ENCODE measurements at regions not wholly inside any gene's neighbourhood (a gene's known extent, or its start where the extent isn't known, plus 50 kb on each side); places are given as distances from the start of the nearest gene placed in this dataset.

GRCh38 chr12:124489915-124490583 lies 77.4 kb downstream of the NCOR2 start:
- no peak for DNase-seq (ENCODE audit: low spot score)

GRCh38 chr12:124489220-124489619 lies 78.2 kb downstream of the NCOR2 start:
- DNase-seq (ENCODE audit: low spot score): no peak

GRCh38 chr12:124488520-124488919 lies 78.9 kb downstream of the NCOR2 start:
- DNase-seq (ENCODE audit: low spot score): no peak

GRCh38 chr12:124487834-124488165 lies 79.6 kb downstream of the NCOR2 start:
- no peak for DNase-seq (ENCODE audit: low spot score)

- peak; percentile 14 for DNase-seq (ENCODE audit: low spot score)
These were observed 80.2 kb downstream of the NCOR2 start for GRCh38 chr12:124487066-124487833.

GRCh38 chr12:124486346-124486963 lies 81.0 kb downstream of the NCOR2 start:
- DNase-seq (ENCODE audit: low spot score): no peak

GRCh38 chr12:124485371-124485770 lies 82.0 kb downstream of the NCOR2 start:
- DNase-seq (ENCODE audit: low spot score): no peak

- no peak for DNase-seq (ENCODE audit: low spot score)
These were observed 82.9 kb downstream of the NCOR2 start for GRCh38 chr12:124484526-124484953.

GRCh38 chr12:124484067-124484466 lies 83.3 kb downstream of the NCOR2 start:
- no peak for DNase-seq (ENCODE audit: low spot score)

GRCh38 chr12:124482901-124483799 lies 84.3 kb downstream of the NCOR2 start:
- no peak for DNase-seq (ENCODE audit: low spot score)

- no peak for DNase-seq (ENCODE audit: low spot score)
These were observed 84.9 kb downstream of the NCOR2 start for GRCh38 chr12:124482567-124482893.

- no peak for DNase-seq (ENCODE audit: low spot score)
These were observed 85.4 kb downstream of the NCOR2 start for GRCh38 chr12:124481772-124482566.

- DNase-seq (ENCODE audit: low spot score): no peak
These were observed 86.1 kb downstream of the NCOR2 start for GRCh38 chr12:124481257-124481750.

- DNase-seq (ENCODE audit: low spot score): no peak
These were observed 86.7 kb downstream of the NCOR2 start for GRCh38 chr12:124480469-124481256.

GRCh38 chr12:124479680-124480468 lies 87.5 kb downstream of the NCOR2 start:
- no peak for DNase-seq (ENCODE audit: low spot score)

GRCh38 chr12:124478985-124479645 lies 88.3 kb downstream of the NCOR2 start:
- DNase-seq (ENCODE audit: low spot score): no peak

- DNase-seq (ENCODE audit: low spot score): no peak
These were observed 89.0 kb downstream of the NCOR2 start for GRCh38 chr12:124478416-124478815.

- no peak for DNase-seq (ENCODE audit: low spot score)
These were observed 90.1 kb downstream of the NCOR2 start for GRCh38 chr12:124477107-124477915.

Data from hematopoietic multipotent progenitor cell treated with erythropoietin and hydrocortisone succinate and interleukin-3 and kit ligand, for 17 days (in vitro differentiated cells).